M059J (cell line): ENCODE measurements at regions not wholly inside any gene's neighbourhood (a gene's known extent, or its start where the extent isn't known, plus 50 kb on each side); places are given as distances from the start of the nearest gene placed in this dataset.
A peak's percentile ranks its signal among the peaks of the same experiment; 100 is the strongest.
"Not testable (repeated sequence)": the region's sequence is repeated elsewhere in the genome, so short reads cannot be mapped to it uniquely, and the experiment has no call there.

Experiments used
- DNase-seq: peaks from one replicate; pipeline ENCODE4 v3.0.0-alpha.2; 2012; ENCODE audit warnings: low read depth

DNA sequence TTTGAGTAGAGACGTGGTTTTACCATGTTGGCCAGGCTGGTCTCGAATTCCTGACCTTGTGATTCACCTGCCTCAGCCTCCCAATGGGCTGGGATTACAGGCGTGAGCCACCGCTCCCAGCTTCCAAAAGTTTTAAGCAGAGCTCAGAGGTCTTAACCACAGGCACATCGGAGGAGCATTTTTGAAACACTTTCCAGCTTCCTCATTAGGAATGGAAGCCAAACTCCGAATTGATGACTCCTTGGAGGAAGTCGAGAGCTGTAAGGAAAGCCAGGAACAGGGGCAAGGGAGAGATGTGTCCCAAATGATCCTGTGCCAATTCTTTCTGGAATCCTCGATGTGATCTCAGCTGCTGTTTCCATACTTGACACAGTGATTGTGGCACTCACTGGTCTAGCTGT is 56.2 kb upstream of the CCZ1B start:
- DNase-seq: peak; percentile 80

DNA sequence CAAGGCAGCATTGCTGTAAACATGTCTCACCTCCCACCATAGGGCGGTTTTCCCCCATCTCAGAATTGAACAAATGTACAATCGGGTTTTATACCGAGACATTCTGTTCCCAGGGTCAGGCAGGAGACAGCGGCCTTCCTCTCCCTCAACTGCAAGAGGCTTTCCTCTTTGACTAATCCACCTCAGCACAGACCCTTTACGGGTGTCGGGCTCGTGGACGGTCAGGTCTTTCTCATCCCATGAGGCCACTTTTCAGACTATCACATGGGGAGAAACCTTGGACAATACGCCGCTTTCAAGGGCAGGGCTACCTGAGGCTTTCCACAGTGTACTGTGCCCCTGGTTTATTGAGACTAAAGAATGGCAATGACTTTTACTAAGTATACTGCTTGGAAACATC is 57.7 kb upstream of the CCZ1B start:
- DNase-seq: not testable (repeated sequence)

DNA sequence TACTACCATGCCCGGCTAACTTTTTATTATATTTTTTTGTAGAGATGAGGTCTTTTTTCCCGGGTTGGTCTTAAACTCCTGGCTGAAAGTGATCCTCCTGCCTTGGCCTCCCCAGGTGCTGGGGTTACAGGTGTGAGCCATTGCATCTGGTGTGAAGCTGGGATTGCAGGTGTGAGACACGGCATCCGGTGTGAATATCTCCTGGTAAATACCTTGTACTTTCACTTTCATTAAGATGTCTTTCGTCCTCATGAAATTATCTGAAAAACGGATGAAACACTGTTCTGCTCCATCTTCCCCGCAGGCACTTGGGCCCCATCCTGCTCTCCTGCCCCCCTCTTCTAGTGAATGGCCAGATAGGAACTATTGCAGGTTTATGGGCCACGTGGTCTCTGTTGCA is 60.1 kb upstream of the CCZ1B start:
- no peak for DNase-seq

DNA sequence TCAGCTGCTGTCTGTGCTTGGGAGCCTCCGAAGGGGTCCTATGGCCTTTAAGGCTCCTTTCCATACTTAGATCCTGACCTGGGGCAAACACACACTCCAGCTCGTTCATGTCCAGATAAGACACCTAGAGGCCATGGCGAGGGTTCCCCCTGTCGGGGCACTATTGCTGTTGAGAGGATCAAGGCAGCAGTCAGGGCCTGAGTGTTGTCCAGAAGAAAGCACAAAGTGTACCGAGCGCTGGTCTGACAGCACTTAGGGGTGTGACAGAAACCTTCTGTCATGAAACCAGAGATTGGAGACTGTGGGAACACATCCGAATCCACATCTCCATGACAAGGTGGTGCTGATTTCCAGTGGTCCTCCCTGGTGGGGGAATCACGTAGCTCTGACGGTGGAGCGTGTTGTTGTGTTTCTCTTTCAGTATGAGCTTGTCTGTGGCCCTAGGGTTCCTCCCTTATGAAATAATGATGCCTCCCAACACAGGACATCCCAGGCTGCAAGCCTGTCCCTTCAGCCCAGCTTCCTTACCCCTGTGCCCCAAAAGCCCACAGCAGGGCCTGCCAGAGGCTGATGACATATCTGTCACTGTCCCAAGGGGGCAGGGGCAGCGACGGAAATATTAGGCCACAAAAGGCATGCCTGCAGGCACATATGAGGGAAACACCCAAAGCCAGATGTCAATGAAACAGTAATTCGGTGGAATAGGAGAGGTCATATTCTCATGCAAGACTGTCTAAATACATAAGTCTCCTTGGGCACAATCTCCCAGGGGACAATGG is 62.4 kb upstream of the CCZ1B start:
- DNase-seq: not testable (repeated sequence)

DNA sequence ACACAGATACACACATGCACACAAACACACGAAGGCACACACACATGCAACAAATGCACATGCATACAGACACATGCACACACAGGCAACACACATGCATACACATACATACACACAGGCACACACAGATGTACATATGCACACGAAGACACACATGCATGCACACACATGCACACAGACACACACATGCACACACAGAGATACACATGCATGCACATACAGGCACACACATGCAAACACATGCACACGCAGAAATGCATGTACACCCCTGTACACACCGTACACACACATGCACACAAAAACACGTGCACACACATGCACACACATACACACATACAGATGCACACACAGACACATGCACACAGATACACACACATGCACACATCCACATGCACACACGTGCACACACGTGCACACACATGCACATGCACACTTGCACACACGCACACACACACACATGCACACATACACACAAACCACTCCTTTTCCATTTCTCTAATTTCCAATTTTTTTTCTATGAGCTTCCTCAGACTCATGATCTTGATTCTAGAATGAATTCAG is 63.3 kb upstream of the CCZ1B start:
- DNase-seq: no peak

DNA sequence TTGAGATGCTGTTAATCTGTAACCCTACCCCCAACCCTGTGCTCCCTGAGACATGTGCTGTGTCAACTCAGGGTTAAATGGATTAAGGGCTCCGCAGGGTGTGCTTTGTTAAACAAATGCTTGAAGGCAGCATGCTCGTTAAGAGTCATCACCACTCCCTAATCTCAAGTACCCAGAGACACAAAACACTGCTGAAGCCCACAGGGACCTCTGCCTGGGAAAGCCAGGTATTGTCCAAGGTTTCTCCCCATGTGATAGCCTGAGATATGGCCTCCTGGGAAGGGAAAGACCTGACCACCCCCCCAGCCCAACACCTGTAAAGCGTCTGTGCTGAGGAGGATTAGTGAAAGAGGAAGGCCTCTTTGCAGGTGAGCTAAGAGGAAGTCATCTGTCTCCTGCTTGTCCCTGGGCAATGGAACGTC is 76.0 kb upstream of the CCZ1B start:
- not testable (repeated sequence) for DNase-seq

DNA sequence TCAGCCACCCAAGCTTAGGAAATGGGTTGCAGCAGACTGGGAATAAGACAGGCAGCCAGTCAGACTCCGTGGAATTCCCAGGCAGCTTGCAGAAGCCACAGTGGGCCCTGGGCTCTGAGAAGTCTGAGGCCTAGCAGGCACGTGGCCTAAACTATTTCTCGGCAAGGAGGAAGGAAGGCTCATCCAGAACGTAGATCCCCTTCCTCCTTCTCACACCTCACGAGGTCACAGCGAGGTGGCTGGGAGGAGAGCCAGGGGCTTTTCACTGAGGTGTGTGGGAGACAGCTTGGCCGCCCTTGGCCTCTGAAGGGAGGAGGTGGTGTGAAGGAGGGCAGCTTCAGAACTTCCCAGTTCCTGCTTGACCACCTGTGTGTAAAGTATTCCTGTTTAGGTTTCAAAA is 77.2 kb upstream of the CCZ1B start:
- DNase-seq: not testable (repeated sequence)

DNA sequence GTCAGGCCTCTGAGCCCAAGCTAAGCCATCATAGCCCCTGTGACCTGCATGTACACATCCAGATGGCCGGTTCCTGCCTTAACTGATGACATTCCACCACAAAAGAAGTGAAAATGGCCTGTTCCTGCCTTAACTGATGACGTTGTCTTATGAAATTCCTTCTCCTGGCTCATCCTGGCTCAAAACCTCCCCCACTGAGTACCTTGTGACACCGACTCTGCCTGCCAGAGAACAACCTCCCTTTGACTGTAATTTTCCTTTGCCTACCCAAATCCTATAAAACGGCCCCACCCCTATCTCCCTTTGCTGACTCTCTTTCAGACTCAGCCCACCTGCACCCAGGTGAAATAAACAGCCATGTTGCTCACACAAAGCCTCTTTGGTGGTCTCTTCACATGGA is 77.7 kb upstream of the CCZ1B start:
- not testable (repeated sequence) for DNase-seq

DNA sequence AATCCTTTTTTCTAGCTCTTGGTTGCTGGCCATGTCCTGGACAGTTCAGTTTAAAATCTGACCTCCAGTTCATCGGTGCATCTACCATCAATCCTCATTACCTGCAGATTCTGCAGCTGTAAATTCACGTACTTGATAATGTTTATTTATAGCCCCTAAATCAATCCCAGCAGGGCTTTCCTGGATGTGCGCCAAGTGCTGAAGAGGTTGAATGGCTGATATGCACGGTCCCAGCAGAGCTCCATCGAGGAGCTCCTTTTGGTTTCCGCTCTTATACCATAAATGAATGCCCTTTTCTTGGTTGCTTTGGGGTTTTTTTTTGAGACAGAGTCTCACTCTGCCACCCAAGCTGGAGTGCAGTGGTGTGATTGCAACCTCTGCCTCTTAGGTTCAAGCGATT is 91.2 kb upstream of the CCZ1B start:
- DNase-seq: no peak

DNA sequence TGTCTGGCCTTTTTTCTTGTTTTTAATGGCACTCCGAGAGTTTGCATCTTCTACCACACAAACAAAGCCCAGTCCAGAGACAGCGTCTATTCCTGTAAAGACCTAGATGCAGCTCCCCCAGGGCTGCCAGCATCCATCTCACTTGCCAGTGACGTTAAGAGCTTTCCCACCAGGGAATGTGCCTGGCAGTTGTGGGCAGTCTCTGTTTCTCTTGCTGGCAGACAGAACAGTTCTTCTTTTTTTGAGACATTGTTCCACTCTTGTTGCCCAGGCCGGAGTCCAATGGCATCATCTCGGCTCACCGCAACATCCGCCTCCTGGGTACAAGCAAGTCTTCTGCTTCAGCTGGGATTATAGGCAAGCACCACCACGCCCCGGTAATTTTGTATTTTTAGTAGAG is 93.1 kb upstream of the CCZ1B start:
- DNase-seq: not testable (repeated sequence)

DNA sequence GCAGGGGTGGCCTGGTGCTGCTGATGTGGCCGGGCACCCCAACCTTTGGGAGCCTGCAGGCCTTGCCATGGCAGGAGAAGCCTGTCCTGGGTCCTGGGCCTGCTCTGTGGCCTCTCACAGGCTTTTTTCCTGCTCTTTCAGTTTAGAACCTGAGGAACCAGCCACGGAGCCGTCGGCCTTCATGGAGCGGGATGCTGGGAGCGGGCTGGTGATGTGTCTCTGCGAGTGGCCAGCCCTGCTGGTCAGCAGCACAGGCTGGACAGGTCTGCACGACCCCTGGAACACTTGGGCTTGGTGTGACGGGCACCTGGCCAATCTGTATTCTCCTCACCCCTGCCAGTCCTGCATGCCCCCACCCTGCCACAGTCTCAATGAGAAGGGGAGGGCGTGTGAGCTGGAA is 98.4 kb upstream of the CCZ1B start:
- not testable (repeated sequence) for DNase-seq

DNA sequence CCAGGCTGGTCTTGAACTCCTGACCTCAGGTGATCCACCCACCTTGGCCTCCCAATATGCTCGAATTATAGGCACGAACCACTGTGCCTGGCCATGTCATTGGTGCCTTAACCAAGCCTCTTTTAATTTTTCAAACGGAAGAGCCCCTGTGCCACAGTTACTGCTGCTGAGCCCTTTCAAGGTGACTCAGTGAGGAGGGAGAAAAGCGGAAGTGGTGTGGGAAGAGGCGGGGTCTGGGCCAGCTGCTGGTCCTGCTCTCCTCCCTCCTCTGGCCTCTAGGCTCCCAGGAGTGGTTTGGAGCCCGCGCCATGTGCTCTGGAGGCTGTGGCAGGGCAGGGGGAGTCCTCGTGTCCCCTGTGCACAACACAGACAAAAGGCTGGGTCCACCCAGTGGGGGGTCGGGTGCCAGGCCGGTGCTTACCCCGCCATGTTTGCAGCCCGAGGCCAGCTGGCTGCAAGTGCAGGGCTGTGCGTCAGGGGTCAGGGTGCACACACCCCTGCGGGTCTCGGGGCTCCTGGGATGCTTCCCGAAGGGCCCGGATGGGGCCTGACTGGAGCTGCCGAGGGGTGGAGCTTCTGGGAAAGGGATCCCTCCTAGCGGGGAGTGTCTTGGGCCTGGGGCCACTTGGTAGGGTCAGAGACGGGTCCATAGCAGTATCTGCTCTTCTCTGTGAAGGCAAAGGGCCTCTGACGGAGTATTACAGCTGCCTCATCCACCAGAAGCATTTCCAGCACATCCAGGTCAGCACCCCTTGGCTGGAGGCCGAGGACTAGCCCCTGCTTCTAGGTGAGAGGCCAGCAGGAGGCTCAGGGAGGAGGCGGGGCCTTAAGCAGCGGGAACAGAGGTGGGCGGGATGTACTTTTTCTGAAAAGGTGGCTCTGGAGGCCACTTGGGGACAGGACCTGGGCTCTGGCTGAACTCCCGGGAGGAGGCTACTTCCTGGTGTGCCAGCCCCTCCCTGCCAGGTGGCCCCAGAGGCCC is 100.4 kb upstream of the CCZ1B start:
- DNase-seq: not testable (repeated sequence)

DNA sequence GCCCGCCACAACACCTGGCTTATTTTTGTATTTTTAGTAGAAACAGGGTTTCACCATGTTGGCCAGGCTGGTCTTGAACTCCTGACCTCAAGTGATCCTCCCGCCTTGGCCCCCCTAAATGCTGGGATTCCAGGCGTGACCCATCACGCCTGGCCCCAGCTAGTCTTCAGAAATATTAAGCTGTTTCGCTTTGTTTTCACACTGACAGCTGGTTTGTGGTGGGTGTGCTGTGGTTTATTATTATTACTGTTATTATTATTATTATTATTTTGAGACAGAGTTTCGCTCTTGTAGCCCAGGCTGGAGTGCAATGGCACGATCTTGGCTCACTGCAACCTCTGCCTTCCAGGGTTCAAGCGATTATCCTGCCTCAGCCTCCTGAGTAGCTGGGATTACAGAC is 101.6 kb upstream of the CCZ1B start:
- not testable (repeated sequence) for DNase-seq

DNA sequence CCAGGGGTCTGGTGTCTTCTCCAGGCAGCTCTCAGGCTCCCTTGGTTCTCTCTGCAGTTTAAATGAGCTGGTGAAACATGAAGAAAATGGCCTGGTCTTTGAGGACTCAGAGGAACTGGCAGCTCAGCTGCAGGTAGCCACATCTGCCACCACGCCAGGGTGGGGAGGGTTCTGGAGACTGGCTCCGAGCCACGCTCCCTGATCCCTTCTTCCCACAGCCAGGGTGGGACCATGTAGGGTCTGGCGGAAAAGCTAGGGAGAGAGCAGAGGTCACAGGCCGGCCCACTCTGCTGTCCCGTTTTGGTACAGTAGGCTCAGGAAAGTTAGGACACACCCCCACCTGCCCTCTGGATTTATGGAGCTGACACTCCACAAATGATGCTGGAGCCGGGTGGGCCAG is 103.5 kb upstream of the CCZ1B start:
- not testable (repeated sequence) for DNase-seq

DNA sequence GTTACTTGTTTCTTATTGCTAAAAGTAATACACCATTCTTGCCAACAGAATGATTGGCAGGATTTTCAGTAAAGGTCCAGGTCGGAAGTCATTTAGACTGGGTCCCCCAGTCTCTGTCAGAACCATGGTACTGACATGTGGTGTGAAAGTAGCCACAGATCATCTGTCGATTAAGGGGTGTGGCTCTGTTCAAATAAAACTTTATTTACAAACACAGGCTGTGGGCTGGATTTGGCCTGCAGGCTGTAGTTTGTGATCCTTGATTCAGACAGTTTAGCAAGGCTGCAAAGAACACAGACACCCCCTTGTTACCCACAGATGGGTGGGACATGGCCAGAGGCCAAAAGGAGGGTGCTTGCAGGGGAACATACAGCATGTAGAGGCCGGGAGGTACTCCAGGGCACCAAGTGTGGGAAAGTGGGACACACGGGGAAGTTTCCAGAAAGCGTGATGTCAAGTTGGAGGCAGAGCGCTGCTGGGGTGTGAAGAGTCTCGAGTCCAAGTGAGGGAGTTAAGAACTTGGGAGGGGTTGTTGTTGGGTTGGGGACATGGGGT is 104.1 kb upstream of the CCZ1B start:
- DNase-seq: not testable (repeated sequence)

DNA sequence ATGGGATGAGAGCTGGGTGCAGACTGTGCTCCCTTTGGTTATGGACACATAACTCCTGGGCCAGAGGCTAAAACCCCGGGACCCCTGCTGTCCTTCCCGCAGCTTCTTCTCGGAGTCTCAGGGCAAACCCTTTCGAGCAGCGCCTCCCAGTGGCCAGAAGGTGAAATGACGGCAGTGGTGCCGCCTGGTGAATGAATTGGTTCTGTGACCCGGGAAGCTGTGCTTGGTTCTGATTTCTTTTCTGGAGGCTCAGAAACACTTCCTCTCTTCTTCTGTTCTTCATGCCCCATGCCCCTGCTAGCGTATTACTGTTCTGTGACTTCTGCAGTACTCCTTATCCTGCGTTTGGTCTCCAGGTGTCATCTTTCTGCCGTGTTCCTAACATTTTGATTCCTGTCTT is 104.7 kb upstream of the CCZ1B start:
- DNase-seq: not testable (repeated sequence)

DNA sequence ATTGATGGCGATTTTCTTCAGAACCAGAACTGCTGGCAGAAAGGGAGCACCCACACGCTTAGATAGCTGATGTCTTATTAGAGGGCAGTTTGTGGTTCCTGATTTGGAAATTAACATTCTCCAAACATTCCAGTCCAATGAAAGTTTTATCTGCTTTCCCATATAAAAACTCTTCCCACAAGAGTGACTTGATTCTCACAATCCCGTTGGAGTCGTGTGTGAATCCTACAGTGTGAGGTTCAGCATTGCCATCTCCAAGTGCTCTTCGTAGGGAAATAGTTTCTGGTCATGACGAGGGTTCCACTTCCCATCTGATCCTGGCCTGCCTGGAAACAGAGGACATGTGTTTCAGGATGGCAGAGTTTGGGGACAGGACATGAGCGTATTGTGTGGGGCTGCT is 105.4 kb upstream of the CCZ1B start:
- not testable (repeated sequence) for DNase-seq

DNA sequence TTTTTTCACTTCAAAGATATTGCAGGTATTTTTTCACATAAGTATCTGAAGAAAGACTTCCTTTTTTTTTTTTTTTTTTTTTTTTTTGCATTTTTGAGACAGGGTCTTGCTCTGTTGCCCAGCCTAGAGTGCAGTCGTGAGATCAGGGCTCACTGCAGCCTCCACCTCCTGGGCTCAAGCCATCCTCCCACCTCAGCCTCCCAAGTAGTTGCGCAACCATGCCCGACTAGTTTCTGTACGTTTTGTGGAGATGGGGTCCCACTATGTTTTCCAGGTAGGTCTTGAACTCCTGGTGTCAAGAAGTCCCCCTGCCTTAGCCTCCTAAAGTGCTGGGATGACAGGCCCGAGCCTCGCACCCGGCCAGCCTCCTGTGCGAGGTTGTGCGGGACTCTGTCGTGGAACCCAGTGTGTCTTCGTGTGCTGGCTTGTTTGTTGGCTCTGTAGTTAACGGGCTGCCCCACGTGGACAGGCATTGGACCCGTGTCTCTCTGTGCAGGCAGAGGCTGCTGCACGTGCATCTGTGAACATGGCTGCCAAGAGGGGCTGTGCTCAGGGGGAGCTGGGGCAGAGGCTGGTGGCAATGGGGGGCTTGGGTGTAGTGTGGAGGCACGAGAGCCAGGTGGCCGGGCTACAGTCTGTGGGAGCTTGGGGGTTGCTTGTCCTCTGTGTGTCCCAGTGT is 108.0 kb upstream of the CCZ1B start:
- not testable (repeated sequence) for DNase-seq

DNA sequence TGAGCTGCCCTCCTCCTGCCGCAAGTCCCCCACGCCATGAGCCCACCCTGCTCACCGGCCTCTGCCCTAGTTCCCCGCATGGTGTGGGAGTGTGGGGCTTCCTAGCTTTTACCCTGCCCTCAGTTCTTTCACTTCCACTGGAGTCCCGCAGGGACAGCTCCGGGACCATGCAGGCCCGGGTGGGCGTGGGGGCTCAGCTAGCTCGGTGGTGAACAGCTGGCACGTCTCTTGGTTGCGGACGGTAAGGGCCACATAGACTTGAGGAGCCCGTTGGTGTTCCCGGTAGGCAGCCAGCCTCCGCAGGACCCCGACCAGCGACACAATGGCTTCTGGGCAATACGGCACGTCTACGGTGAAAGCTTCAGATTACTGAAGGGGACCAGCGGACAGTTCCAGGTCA is 108.9 kb upstream of the CCZ1B start:
- no peak for DNase-seq

DNA sequence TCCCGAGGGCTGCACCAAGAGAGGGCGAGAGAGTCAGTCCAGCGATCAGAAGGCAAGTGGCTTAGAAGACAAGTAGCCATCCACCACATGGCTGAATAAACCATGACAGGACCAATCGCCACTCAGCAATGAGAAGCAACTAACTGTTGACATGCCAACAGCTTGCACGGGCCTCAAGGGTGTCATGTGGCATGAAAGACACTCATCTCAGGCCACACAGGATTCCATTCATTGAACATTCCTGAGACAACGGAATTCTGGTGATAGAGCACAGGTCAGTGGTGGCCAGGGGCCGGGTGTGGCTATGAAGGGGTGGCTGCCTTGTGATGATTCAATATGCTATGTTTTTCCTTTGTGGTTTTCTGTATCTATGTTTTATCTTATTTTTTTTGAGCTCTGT is 110.6 kb upstream of the CCZ1B start:
- peak; percentile 65 for DNase-seq

DNA sequence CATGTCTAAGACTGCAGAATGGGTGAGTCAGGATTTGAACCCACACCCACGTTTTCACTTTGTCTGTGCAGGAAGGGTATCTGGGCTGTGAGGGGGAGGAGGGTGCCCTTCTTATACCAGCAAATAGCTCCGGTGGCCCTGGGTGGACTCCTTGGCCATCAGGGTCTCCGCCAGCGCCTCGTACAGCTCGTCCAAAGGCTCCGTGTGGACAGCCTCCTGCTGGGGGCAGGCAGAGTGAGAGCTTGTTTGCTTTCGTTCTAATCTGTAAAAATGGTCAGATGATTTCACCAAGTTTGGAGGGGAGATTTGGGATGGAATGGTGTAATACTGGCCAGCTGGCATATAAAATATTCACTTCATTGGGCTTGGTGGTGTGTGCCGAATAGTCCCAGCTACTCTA is 111.7 kb upstream of the CCZ1B start:
- DNase-seq: not testable (repeated sequence)
